WI38 (cell line): ENCODE measurements at regions not wholly inside any gene's neighbourhood (a gene's known extent, or its start where the extent isn't known, plus 50 kb on each side); places are given as distances from the start of the nearest gene placed in this dataset.

Source experiments
- H3K4me3 ChIP-seq: 2 replicates; pipeline ENCODE4 v1.5.1; 2011; ENCODE audit warnings: low read depth, mild to moderate bottlenecking, control low read depth, low read length
- TF ChIP-seq, protein P1 (sequence below): IDR thresholded peaks from 2 replicates; pipeline ENCODE4 v1.5.1; 2012; ENCODE audit warnings: low read depth, mild to moderate bottlenecking, control low read depth, low read length

DNA sequence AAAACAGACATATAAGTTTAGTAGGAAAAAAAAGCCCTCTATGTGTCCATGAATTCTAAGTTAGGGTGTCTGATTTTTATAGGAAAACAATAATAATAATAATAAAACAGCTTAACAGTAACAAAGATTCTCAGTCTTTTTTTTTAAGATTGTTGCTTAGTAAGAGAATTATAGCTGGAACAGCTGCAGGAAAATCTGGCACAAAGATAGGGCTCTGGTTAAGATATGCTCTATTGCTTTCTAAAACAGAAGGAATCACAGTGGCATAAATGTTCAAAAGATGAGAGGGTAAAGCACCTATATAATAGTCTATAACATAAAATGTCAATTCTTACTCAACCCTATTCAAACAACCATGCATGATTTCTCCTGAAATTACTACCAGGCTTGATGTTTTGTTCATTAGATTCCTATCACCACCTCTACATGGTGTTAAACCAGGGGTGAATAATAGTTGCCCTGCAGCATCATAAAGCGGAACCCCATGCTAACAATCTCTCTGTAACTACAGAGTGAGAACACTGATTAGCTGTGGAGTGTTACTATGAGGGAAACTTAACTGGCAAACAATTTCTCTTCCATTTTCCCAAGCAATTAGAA is 541.4 kb upstream of the MIR17HG start:
- TF ChIP-seq, protein P1, sequence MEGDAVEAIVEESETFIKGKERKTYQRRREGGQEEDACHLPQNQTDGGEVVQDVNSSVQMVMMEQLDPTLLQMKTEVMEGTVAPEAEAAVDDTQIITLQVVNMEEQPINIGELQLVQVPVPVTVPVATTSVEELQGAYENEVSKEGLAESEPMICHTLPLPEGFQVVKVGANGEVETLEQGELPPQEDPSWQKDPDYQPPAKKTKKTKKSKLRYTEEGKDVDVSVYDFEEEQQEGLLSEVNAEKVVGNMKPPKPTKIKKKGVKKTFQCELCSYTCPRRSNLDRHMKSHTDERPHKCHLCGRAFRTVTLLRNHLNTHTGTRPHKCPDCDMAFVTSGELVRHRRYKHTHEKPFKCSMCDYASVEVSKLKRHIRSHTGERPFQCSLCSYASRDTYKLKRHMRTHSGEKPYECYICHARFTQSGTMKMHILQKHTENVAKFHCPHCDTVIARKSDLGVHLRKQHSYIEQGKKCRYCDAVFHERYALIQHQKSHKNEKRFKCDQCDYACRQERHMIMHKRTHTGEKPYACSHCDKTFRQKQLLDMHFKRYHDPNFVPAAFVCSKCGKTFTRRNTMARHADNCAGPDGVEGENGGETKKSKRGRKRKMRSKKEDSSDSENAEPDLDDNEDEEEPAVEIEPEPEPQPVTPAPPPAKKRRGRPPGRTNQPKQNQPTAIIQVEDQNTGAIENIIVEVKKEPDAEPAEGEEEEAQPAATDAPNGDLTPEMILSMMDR, result no peak
- H3K4me3 ChIP-seq, result no peak overlapping the region

DNA sequence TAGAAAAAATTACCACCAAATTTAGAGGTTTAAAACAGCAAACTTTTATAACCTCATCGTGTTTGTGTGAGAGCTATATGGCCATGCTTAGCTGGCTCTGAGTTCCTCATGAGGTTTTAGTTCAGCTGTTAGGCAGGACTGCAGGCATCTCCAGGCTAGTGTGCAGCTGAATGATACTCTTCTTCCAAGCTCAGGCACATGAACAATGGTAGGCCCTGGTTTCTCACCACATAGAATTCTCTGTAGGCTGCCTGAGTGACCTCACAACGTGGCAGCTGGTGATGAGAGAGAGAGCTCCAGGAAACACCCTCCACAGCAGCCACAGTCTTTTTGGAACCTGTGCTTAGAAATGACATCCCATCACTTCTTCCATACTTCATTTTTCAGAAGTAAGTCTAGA is 540.6 kb upstream of the MIR17HG start:
- TF ChIP-seq, protein P1, result no peak
- no peak overlapping the region for H3K4me3 ChIP-seq

DNA sequence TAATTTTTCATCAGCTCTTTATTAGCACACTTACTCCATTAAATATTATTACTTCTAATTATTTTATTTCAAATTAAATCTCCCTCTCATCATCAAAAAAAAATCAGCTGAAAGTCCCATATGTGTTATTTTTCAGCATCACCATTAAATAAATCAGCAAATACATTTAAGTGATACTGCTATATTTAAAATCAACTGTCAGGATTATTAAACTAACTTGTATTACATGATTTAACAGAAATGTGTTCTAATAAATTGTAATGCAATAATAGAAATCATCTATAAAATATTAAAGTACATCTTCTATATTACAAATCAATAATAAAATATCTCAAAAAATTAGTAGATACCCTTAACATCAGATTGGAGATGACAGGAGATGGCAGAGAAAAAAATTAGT is 538.6 kb upstream of the MIR17HG start:
- TF ChIP-seq, protein P1, result no peak
- H3K4me3 ChIP-seq, result no peak overlapping the region

DNA sequence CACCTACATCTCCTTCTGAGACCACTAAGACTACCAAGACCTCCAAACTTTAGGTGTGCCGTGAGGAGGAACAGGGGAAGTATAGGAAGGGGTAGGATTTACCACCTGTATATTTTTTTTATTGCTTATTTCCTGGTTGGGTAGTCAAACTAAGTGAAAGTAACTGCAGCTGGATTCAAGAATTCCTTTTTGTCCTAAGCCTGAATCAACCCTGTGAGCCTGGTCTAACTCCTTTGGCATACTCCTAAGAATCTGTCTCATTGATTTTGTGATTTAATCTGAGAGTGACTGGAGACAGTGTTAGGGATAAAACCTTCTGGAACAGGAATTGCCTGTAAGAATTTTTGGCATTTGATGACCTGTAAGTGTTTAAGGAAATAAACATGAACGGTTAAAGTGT is 523.5 kb upstream of the MIR17HG start:
- TF ChIP-seq, protein P1, result no peak
- no peak overlapping the region for H3K4me3 ChIP-seq

DNA sequence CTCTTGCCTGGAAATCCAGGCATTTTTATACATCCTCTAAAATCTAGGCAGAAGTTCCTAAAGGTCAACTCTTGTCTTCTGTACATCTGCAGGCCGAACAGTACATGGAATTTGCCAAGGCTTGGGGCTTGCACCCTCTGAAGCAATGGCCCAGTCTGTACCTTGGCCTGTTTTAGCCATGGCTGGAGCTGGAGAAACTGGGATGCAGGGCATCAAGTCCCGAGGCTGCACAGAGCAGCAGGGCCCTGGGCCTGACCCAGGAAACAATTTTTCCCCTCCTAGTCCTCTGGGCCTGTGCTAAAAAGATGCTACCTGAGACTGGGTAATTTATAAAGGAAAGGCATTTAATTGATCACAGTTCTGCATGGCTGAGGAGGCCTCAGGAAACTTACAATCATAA is 520.8 kb upstream of the MIR17HG start:
- TF ChIP-seq, protein P1, result no peak
- no peak overlapping the region for H3K4me3 ChIP-seq

DNA sequence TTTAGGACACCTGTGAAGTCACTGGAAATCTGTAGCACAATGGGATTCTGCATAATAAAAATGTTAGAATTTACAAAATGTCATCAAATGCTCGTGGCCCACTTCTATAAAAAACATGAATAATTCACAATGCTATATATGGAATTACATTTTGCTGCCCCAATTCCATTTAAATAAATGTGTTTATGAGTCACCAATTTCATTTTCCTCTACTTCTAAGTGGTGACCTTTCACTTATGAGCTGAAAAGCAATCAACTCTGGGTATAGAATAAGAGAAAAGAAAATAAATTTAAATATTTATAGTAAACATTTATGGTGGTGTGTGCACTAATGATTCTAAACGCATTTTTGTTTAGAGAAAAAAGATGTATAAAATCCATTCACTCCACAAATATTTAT is 516.7 kb upstream of the MIR17HG start:
- H3K4me3 ChIP-seq, result no peak overlapping the region
- TF ChIP-seq, protein P1, result no peak

DNA sequence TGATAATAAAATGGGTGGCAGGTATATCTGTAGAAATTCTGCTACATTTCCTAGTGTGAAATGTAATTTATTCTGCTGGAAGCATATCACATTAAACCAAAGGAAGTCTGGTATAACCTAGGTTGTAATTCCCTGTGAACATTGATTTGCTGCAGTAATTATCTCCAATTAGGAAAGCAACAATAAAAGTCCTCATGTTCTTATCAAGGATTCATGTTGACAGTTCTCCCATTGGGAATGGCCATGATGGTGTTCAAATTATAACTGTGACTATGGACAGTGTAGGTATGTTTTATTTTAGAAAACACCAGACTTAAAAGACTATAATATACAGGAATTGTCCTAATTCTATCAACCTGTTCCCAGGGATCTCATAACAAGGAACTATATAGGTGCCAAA is 513.5 kb upstream of the MIR17HG start:
- H3K4me3 ChIP-seq, result no peak overlapping the region
- TF ChIP-seq, protein P1, result no peak
